PC-3 (cell line): ENCODE measurements at regions not wholly inside any gene's neighbourhood (a gene's known extent, or its start where the extent isn't known, plus 50 kb on each side); places are given as distances from the start of the nearest gene placed in this dataset.

Experiments used
- ATAC-seq: fragments of 200-7000 bp; cut with Tn5 transposase; 2 replicates; pipeline ENCODE4 v1.9.1; 2020; ENCODE audit warnings: mild to moderate bottlenecking, moderate library complexity
- BruUV-seq: library from RNA; stranded (reverse); fragments of 400-500 nt; replicated peaks from 2 replicates; lab custom pipeline; 2021; lab: Mats Ljungman, UMichigan
- CTCF ChIA-PET: fragments of 300-600 bp; sonication (Branson Sonifier 250); formaldehyde crosslinking; loops from one replicate; lab custom pipeline; 2022; ENCODE audit warnings: antibody characterized with exemption; lab: Charles Lee
- POLR2A ChIA-PET: fragments of 300-600 bp; sonication (Branson Sonifier 250); formaldehyde crosslinking; loops from one replicate; lab custom pipeline; 2022; ENCODE audit warnings: antibody characterized with exemption; ENCODE audit not compliant: unreplicated experiment; lab: Charles Lee
- DNase-seq: peaks from one replicate; pipeline ENCODE4 v3.0.0-alpha.2; 2015
- H2AFZ ChIP-seq: fragments of 300-600 bp; sonication (generic); 2 replicates; pipeline ENCODE4 v1.6.0; 2016; ENCODE audit warnings: antibody characterized with exemption, low read length
- H3F3A ChIP-seq: fragments of 300-600 bp; sonication (generic); one replicate; pipeline ENCODE4 v1.6.0; 2017; ENCODE audit warnings: antibody characterized with exemption, low read length, control low read depth, mild to moderate bottlenecking; ENCODE audit not compliant: unreplicated experiment
- H3K27ac ChIP-seq: fragments of 300-600 bp; sonication (generic); 2 replicates; pipeline ENCODE4 v1.5.1; 2016; ENCODE audit warnings: mild to moderate bottlenecking, low read length
- H3K27me3 ChIP-seq: fragments of 300-600 bp; sonication (generic); 2 replicates; pipeline ENCODE4 v1.6.1; 2016; ENCODE audit warnings: low read length, mixed read lengths
- H3K36me3 ChIP-seq: fragments of 300-600 bp; sonication (generic); 2 replicates; pipeline ENCODE4 v1.6.1; 2016; ENCODE audit warnings: low read depth, mixed run types, low read length, mixed read lengths
- H3K4me1 ChIP-seq: fragments of 300-600 bp; sonication (generic); 2 replicates; pipeline ENCODE4 v1.5.1; 2016; ENCODE audit warnings: low read length; ENCODE audit not compliant: insufficient read depth
- H3K4me2 ChIP-seq: fragments of 300-600 bp; sonication (generic); 2 replicates; pipeline ENCODE4 v1.6.0; 2016; ENCODE audit warnings: low read length
- H3K4me3 ChIP-seq: fragments of 300-600 bp; sonication (generic); 2 replicates; pipeline ENCODE4 v1.5.1; 2016; ENCODE audit warnings: mild to moderate bottlenecking, low read length, mixed read lengths
- H3K79me2 ChIP-seq: fragments of 300-600 bp; sonication (generic); 2 replicates; pipeline ENCODE4 v1.6.1; 2017; ENCODE audit warnings: low read length, mixed read lengths
- H3K9ac ChIP-seq: fragments of 300-600 bp; sonication (generic); 2 replicates; pipeline ENCODE4 v1.6.0; 2016; ENCODE audit warnings: mild to moderate bottlenecking, low read length
- H3K9me2 ChIP-seq: fragments of 300-600 bp; sonication (generic); replicated peaks from 2 replicates; pipeline ENCODE4 v1.6.1; 2016; ENCODE audit warnings: mixed run types, low read length, mixed read lengths
- H3K9me3 ChIP-seq: fragments of 300-600 bp; sonication (generic); 2 replicates; pipeline ENCODE4 v1.6.1; 2016; ENCODE audit warnings: low read length, mixed read lengths
- H4K20me1 ChIP-seq: fragments of 300-600 bp; sonication (generic); 2 replicates; pipeline ENCODE4 v1.6.1; 2016; ENCODE audit warnings: low read length, mixed read lengths
- CTCF ChIP-seq: fragments of 300-600 bp; sonication (generic); conservative IDR thresholded peaks from 2 replicates; pipeline ENCODE4 v1.5.1; 2017; ENCODE audit warnings: antibody characterized with exemption, low read depth, mild to moderate bottlenecking, low read length
- EZH2 ChIP-seq: fragments of 300-600 bp; sonication (generic); IDR thresholded peaks from one replicate; pipeline ENCODE4 v1.6.1; 2017; ENCODE audit warnings: antibody characterized with exemption, mild to moderate bottlenecking, low read length; ENCODE audit not compliant: unreplicated experiment
- EZH2phosphoT487 ChIP-seq: fragments of 300-600 bp; sonication (generic); IDR thresholded peaks from 2 replicates; pipeline ENCODE4 v1.6.1; 2018; ENCODE audit warnings: mild to moderate bottlenecking, antibody characterized with exemption, low read length, borderline replicate concordance
- intact Hi-C: fragments of 100-400 bp; cut with micrococcal nuclease; formaldehyde crosslinking; loops from 2 replicates; pipeline ENCODE4 v1.9.0; 2023

DNA sequence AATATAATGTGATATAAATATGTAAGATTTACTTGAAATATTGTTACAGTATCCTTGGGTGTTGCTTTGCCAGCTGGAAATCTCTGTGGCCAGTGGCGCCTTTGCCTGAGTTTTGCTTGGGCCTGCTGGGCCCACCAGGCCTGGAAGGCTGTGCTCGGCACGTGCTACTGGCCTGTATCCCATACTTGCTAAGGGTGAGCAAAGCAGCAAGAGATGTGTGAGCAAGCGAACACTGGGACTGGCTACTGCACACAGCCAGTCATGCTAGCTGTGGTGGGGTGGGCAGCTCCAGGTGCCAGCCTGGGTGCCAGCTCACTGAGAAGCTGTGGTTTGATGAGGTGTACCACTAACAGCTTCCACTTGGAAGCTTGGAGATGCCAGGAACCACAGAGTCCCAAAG lies 299.1 kb upstream of the GALNT5 start:
- ChIA-PET CTCF (no interaction called here), POLR2A (no interaction called here)
- intact Hi-C loops: no loop called here
- Histone ChIP-seq H2AFZ (no peak overlapping the region), H3K9ac (no peak overlapping the region), H3K79me2 (no peaks in the 10 kb centered on the region), H3K9me2 (no peaks in the 10 kb centered on the region), H4K20me1 (no peaks in the 10 kb centered on the region), H3K4me1 (no peaks in the 10 kb centered on the region), H3K4me2 (no peak overlapping the region), H3F3A (no peaks in the 10 kb centered on the region), H3K27me3 (no peaks in the 10 kb centered on the region), H3K27ac (no peak overlapping the region), H3K9me3 (peaks cover 9% of the 10 kb centered on the region; the same call in 1 of the 2 replicates), H3K4me3 (no peak overlapping the region), H3K36me3 (no peaks in the 10 kb centered on the region; the same call in 1 of the 2 replicates)
- TF ChIP-seq EZH2phosphoT487 (no peak), CTCF (no peak), EZH2 (no peak)
- no TSS peak for BruUV-seq
- no peak for DNase-seq
- ATAC-seq: no peak

- H3K27ac ChIP-seq: no peak overlapping the region
- intact Hi-C loops: no loop called here
- H3K27me3 ChIP-seq: no peaks in the 10 kb centered on the region
- no peaks in the 10 kb centered on the region for H3F3A ChIP-seq
- no peak overlapping the region for H3K4me2 ChIP-seq
- CTCF ChIA-PET: no interaction called here
- BruUV-seq: no TSS peak
- H3K9me2 ChIP-seq: no peaks in the 10 kb centered on the region
- no peak overlapping the region for H2AFZ ChIP-seq
- POLR2A ChIA-PET: no interaction called here
- ATAC-seq (no peak), DNase-seq (no peak)
- no peaks in the 10 kb centered on the region for H3K79me2 ChIP-seq
- no peaks in the 10 kb centered on the region; the same call in 1 of the 2 replicates for H3K36me3 ChIP-seq
- peaks cover 9% of the 10 kb centered on the region; the same call in 1 of the 2 replicates for H3K9me3 ChIP-seq
- H3K4me3 ChIP-seq: no peak overlapping the region
- H4K20me1 ChIP-seq: no peaks in the 10 kb centered on the region
- TF ChIP-seq EZH2 (no peak), CTCF (no peak), EZH2phosphoT487 (no peak)
- no peak overlapping the region for H3K9ac ChIP-seq
- H3K4me1 ChIP-seq: no peaks in the 10 kb centered on the region
These were observed 298.0 kb upstream of the GALNT5 start for GRCh38 chr2:156959481-156959880.

DNA sequence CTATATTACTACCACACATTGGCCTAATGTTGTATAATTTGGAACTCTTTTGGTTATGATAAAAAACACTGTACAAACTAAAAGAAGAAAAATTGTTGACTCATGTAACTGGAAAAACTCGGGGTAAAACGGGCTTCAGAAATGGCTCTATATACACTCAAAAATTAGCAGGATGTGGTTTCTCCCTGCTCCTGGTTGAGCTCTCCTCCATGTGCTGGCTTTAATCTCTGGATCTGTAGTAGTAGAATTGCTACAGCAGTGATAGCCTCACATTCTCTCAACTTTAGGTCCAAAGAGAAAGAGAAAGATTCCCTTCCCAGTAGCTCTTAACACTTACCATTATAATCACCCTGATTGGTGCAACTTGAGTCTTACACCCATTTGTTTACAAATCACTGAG lies 274.9 kb upstream of the GALNT5 start:
- Histone ChIP-seq H4K20me1 (no peaks in the 10 kb centered on the region), H3K9me2 (no peaks in the 10 kb centered on the region), H3K4me1 (no peaks in the 10 kb centered on the region; the same call in 1 of the 2 replicates), H3K4me2 (no peak overlapping the region), H3K79me2 (no peaks in the 10 kb centered on the region), H3K4me3 (no peak overlapping the region), H3K27me3 (no peaks in the 10 kb centered on the region), H2AFZ (no peak overlapping the region), H3K36me3 (no peaks in the 10 kb centered on the region), H3F3A (no peaks in the 10 kb centered on the region), H3K9me3 (no peaks in the 10 kb centered on the region), H3K9ac (no peak overlapping the region), H3K27ac (no peak overlapping the region)
- DNase-seq (no peak), ATAC-seq (no peak)
- no peak for TF ChIP-seq CTCF
- TF ChIP-seq EZH2phosphoT487: no peak
- no TSS peak for BruUV-seq
- intact Hi-C loops: no loop called here
- ChIA-PET CTCF (no interaction called here), POLR2A (no interaction called here)
